ENCODE measurements at regions not wholly inside any gene's neighbourhood (a gene's known extent, or its start where the extent isn't known, plus 50 kb on each side); places are given as distances from the start of the nearest gene placed in this dataset.

DNA sequence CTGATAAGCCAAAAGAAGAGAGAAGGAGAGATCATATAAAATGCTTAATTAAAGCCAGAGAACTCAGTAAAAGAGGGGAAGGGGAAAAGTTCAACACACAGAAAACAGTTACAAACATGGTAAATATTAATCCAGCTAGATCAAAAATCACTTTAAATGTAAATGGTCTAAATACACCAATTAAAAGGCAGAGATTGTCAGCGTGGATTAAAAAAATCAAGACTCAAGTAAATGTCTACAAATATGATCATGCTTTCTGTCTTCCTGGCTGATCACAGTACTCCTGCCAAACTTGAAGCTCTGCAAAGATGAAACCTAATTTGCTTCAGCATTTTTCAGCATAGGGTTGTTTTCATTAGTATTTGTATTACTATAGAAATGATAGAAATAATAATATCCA, 54.6 kb upstream of the RNF32 start:
- no peak for TF ChIP-seq GATA2 (IDR thresholded peaks at IDR 0.05; ENCODE audit: low read depth, low read length)
- TF ChIP-seq GATA3 (IDR thresholded peaks at IDR 0.05; ENCODE audit: low read depth, low read length), result no peak

Data from SH-SY5Y (cell line).